ENCODE measurements at regions not wholly inside any gene's neighbourhood (a gene's known extent, or its start where the extent isn't known, plus 50 kb on each side); places are given as distances from the start of the nearest gene placed in this dataset.

DNA sequence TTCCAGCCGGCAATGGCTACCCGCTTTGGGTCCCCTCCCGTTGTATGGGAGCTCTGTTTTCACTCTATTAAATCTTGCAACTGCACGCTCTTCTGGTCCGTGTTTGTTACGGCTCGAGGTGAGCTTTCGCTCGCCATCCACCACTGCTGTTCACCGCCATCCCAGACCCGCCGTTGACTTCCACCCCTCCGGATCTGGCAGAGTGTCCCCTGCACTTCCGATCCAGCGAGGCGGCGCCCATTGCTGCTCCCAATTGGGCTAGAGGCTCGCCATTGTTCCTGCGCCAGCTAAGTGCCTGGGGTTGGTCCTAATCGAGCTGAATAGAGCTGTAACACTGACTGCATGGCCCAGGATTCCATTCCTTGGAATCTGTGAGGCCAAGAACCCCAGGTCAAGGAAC is 359.9 kb downstream of the CTTN start:
- no peak for DNase-seq (ENCODE audit: low read depth)
- TF ChIP-seq CTCF (IDR thresholded peaks at IDR 0.05; ENCODE audit: insufficient read depth, low read depth, low read length, missing control alignments), result no peak
- H3K4me3 ChIP-seq (ENCODE audit: low read depth, low read length), result no peak overlapping the region

- DNase-seq (ENCODE audit: low read depth), result no peak
- no peak overlapping the region for H3K4me3 ChIP-seq (ENCODE audit: low read depth, low read length)
- no peak for TF ChIP-seq CTCF (IDR thresholded peaks at IDR 0.05; ENCODE audit: insufficient read depth, low read depth, low read length, missing control alignments)
Measured at GRCh38 chr11:70759846-70760245, 361.5 kb downstream of the CTTN start.

DNA sequence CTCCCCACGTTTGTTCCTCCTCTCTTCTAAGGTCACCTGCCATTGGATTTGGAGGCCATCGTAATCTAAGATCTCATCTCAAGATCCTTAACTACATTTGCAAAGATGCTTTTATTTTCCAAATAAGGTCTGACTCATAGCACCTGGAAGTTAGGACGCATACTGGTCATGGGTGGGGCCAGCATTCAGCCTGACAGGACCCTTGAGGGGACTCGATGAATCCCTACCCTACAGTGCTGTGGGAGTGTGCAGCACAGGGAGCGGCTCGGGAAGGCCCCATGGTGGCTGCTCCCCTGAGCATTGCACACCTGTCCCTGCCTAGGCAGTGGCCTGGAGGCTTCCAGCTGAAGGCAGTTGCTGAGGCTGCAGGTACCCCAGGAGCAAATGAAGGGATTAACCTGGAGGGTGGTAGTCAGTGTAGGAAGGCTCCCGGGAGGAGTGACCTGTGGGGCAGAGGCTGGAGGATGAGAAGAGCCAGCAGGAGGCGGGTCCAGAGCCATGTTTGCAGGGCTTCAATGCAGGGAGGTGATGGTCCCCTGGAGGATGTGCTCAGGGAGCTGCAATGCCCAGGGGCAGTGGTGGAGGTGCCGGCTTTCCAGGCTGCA is 362.2 kb downstream of the CTTN start:
- no peak overlapping the region for H3K4me3 ChIP-seq (ENCODE audit: low read depth, low read length)
- DNase-seq (ENCODE audit: low read depth), result no peak
- no peak for TF ChIP-seq CTCF (IDR thresholded peaks at IDR 0.05; ENCODE audit: insufficient read depth, low read depth, low read length, missing control alignments)

- TF ChIP-seq CTCF (IDR thresholded peaks at IDR 0.05; ENCODE audit: insufficient read depth, low read depth, low read length, missing control alignments), result no peak
- no peak overlapping the region for H3K4me3 ChIP-seq (ENCODE audit: low read depth, low read length)
- DNase-seq (ENCODE audit: low read depth), result no peak
Measured at GRCh38 chr11:70761094-70761907, 363.0 kb downstream of the CTTN start.

DNA sequence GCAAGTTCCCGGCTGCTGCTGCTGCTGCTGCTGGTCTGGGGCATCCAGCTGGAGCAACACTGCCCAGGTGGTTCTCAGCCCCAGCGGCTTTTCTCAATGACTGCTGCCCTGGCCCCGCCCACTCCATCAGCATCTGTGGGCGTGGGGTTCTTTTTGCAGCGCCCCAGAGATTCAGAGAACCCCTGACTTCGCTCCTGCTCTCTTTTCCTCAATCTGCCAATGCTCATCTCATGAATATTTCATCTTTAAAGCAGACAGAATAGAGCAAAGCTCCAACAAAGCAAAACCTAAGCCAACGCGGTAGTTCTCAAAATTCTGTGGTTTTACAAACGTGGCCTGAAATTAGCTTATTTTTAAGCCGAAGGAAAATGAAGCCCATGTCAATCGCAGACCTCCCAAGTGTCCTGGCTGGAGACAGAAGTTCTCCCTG is 363.6 kb downstream of the CTTN start:
- no peak for TF ChIP-seq CTCF (IDR thresholded peaks at IDR 0.05; ENCODE audit: insufficient read depth, low read depth, low read length, missing control alignments)
- no peak for DNase-seq (ENCODE audit: low read depth)
- no peak overlapping the region for H3K4me3 ChIP-seq (ENCODE audit: low read depth, low read length)

- no peak overlapping the region for H3K4me3 ChIP-seq (ENCODE audit: low read depth, low read length)
- TF ChIP-seq CTCF (IDR thresholded peaks at IDR 0.05; ENCODE audit: insufficient read depth, low read depth, low read length, missing control alignments), result no peak
- no peak for DNase-seq (ENCODE audit: low read depth)
Measured at GRCh38 chr11:70762810-70763209, 364.5 kb downstream of the CTTN start.

Data from GM12865 (cell line).